Transverse colon (tissue), 1 donor: ENCODE measurements at regions not wholly inside any gene's neighbourhood (a gene's known extent, or its start where the extent isn't known, plus 50 kb on each side); places are given as distances from the start of the nearest gene placed in this dataset.

Source experiments
- EP300 ChIP-seq: sonication (generic); formaldehyde crosslinking; IDR thresholded peaks from one replicate; pipeline ENCODE4 v1.6.1; 2017; ENCODE audit warnings: antibody characterized with exemption, low read depth
- POLR2A ChIP-seq: fragments of 450-650 bp; IDR thresholded peaks from one replicate; pipeline ENCODE4 v1.6.1; 2016; ENCODE audit warnings: antibody characterized with exemption, mild to moderate bottlenecking, moderate library complexity

GRCh38 chr7:46834921-46835320 is 747.0 kb downstream of the TNS3 start:
- TF ChIP-seq POLR2A (no peak), EP300 (no peak)
